ENCODE measurements at regions not wholly inside any gene's neighbourhood (a gene's known extent, or its start where the extent isn't known, plus 50 kb on each side); places are given as distances from the start of the nearest gene placed in this dataset.
A peak's percentile ranks its signal among the peaks of the same experiment; 100 is the strongest.

DNA sequence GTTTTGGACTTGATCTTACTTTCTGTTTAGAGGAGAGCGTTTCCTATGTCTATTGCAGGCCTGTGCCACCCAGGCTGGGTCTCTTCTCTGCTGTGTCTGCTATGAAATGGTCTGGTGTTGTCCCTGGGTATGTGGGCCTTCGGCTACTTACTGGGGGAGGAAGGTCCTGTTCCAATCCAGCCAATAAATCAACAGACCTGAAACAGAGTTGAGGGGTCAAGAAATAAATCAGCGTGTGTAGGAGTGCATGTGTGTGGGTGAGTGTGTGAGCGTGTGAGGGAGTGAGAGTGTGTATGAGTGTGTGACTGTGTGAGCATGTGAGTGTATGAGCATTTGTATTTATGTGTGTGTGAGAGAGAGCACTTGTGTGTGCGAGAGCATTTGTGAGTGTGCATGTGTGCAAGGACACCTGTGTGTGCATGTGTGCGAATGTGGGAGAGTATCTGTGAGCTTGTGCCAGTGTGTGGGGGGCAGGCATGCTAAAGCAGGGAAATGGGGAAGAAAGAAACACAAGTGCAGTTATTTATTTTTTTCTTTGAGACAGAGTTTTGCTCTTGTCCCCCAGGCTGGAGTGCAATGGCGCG, 86.3 kb upstream of the PMEPA1 start:
- Histone ChIP-seq H3K27me3 (ENCODE audit: low read depth) (no peaks in the 10 kb centered on the region), H3K27ac (replicated peaks) (no peak overlapping the region), H3K4me3 (no peak overlapping the region), H3K36me3 (no peaks in the 10 kb centered on the region), H3K9me3 (replicated peaks) (no peaks in the 10 kb centered on the region), H3K4me1 (no peaks in the 10 kb centered on the region)
- TF ChIP-seq, protein P1, sequence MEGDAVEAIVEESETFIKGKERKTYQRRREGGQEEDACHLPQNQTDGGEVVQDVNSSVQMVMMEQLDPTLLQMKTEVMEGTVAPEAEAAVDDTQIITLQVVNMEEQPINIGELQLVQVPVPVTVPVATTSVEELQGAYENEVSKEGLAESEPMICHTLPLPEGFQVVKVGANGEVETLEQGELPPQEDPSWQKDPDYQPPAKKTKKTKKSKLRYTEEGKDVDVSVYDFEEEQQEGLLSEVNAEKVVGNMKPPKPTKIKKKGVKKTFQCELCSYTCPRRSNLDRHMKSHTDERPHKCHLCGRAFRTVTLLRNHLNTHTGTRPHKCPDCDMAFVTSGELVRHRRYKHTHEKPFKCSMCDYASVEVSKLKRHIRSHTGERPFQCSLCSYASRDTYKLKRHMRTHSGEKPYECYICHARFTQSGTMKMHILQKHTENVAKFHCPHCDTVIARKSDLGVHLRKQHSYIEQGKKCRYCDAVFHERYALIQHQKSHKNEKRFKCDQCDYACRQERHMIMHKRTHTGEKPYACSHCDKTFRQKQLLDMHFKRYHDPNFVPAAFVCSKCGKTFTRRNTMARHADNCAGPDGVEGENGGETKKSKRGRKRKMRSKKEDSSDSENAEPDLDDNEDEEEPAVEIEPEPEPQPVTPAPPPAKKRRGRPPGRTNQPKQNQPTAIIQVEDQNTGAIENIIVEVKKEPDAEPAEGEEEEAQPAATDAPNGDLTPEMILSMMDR (IDR thresholded peaks at IDR 0.05; ENCODE audit: borderline replicate concordance), result no peak
- intact Hi-C loops (cut with micrococcal nuclease), result no loop called here
- DNase-seq, result no peak

DNA sequence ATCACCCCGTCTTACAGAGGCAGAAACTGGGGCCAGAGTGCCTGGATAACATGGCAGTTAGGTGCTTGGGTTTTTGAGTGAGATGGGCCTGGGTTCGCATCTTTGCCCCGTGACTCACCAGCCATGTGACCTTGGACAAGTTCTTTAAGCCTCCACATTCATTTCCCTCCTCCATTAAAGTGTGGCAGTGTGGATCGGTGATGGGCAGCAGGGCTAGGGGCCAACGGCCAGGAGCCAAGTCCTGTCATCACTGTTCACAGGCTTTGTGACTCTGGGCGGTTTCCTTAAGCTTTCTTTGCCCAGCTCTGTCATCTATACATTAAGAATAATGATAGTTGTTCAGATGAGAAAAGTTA, 85.5 kb upstream of the PMEPA1 start:
- Histone ChIP-seq H3K9me3 (replicated peaks) (no peaks in the 10 kb centered on the region), H3K36me3 (no peaks in the 10 kb centered on the region), H3K27ac (replicated peaks) (no peak overlapping the region), H3K4me1 (no peaks in the 10 kb centered on the region), H3K4me3 (no peak overlapping the region), H3K27me3 (ENCODE audit: low read depth) (no peaks in the 10 kb centered on the region)
- peak; percentile 46 for DNase-seq
- intact Hi-C loops (cut with micrococcal nuclease), result no loop called here
- TF ChIP-seq, protein P1 (IDR thresholded peaks at IDR 0.05; ENCODE audit: borderline replicate concordance), result no peak

DNA sequence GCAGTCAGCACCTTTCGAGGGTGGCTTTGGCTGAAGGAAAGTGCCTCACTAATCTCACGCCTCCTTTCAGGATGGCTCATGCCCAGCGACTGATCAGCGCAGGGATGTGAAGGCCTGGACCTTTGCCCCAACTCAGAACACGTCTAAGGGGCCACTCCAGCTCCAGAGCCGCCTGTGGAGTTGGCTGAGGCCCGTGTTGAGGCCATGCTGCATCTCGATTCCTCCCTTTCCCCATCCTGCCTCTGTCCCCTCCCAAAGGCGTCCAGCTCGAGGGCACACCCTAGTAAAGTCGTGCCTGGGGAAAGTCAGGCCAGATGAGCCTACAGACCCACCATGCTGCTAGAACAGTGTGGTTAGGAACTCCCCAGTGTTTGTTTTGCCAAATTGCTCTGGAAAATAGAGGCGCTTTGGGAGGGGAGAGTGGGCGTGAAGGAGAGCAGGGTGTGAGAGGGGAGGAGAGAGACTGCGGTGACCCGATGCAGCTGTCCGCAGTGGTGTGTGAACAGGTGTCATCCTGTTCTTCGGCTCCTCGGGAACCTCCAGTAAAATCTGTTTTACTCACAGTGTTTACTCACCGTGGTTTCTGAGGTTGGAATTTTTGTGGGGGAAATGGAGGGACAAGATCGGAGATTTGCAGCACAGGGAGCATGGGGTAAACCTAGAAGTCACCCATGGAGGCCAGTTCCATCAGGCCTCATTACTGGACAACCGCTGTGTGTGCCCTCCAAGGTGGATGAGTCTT, 85.0 kb upstream of the PMEPA1 start:
- Histone ChIP-seq H3K4me1 (no peaks in the 10 kb centered on the region), H3K27ac (replicated peaks) (no peak overlapping the region), H3K36me3 (no peaks in the 10 kb centered on the region), H3K27me3 (ENCODE audit: low read depth) (no peaks in the 10 kb centered on the region), H3K4me3 (no peak overlapping the region), H3K9me3 (replicated peaks) (no peaks in the 10 kb centered on the region)
- DNase-seq, result no peak
- intact Hi-C loops (cut with micrococcal nuclease), result no loop called here
- TF ChIP-seq, protein P1 (IDR thresholded peaks at IDR 0.05; ENCODE audit: borderline replicate concordance), result no peak

DNA sequence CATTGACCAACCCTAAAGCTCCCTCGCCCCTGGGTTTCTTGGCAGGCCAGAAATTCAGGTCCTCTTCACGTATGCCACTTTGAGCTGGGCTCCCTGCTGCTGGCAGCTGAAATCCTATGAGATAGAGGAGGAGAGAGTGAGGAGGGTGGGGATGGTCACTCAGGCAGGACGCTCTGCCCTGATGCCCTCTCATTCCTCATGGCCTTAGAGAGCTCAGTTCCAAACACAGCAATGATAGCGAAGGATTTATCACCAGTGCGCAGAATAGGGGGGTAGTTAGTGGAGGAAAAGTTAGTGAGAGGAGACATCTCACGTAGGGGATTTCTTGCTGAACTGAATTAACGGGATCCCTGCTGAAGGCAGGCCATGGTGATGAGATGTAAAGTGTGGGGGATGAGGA, 84.2 kb upstream of the PMEPA1 start:
- H3K4me3 ChIP-seq, result no peak overlapping the region
- intact Hi-C loops (cut with micrococcal nuclease), result no loop called here
- TF ChIP-seq, protein P1 (IDR thresholded peaks at IDR 0.05; ENCODE audit: borderline replicate concordance), result no peak

DNA sequence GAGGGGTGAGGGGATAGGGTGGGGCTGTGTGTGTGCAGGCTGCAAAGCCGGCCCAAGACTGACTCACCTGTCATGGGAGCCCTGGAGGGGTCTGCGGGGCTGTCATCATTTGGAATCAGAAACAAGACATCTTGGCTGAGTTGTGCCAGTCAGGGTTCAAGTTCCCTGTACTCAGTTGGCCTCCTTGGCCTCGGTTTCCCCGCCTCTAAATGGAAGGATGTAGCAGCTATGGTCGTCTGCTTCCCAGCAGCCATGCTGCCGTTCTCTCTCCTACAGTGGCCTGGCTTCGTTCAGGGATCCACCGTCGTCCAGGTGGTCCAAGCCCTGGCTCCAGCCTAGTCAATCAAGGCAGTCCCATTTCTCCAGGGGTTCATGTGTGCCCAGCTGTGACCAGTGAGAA, 83.6 kb upstream of the PMEPA1 start:
- no peaks in the 10 kb centered on the region for H3K36me3 ChIP-seq
- TF ChIP-seq, protein P1 (IDR thresholded peaks at IDR 0.05; ENCODE audit: borderline replicate concordance), result no peak
- H3K4me1 ChIP-seq, result no peaks in the 10 kb centered on the region
- DNase-seq, result no peak
- H3K9me3 ChIP-seq (replicated peaks), result no peaks in the 10 kb centered on the region
- intact Hi-C loops (cut with micrococcal nuclease), result no loop called here
- H3K4me3 ChIP-seq, result no peak overlapping the region
- H3K27ac ChIP-seq (replicated peaks), result no peak overlapping the region
- H3K27me3 ChIP-seq (ENCODE audit: low read depth), result no peaks in the 10 kb centered on the region

More for the DNA sequence above, 84.2 kb upstream of the PMEPA1 start:
- no peaks in the 10 kb centered on the region for H3K27me3 ChIP-seq (ENCODE audit: low read depth)
- H3K27ac ChIP-seq (replicated peaks), result no peak overlapping the region
- no peaks in the 10 kb centered on the region for H3K36me3 ChIP-seq
- H3K9me3 ChIP-seq (replicated peaks), result no peaks in the 10 kb centered on the region
- H3K4me1 ChIP-seq, result no peaks in the 10 kb centered on the region
- DNase-seq, result no peak

Measured in left ventricle myocardium inferior (tissue), 1 donor.